VCaP (cell line): ENCODE measurements at regions not wholly inside any gene's neighbourhood (a gene's known extent, or its start where the extent isn't known, plus 50 kb on each side); places are given as distances from the start of the nearest gene placed in this dataset.

Experiments used
- H3K27ac ChIP-seq: fragments of 450-650 bp; 2 replicates; pipeline ENCODE4 v1.5.1; 2017
- TF ChIP-seq, protein P1 (sequence below): fragments of 450-650 bp; conservative IDR thresholded peaks from 2 replicates; pipeline ENCODE4 v1.5.1; 2017; ENCODE audit warnings: mild to moderate bottlenecking, moderate library complexity

DNA sequence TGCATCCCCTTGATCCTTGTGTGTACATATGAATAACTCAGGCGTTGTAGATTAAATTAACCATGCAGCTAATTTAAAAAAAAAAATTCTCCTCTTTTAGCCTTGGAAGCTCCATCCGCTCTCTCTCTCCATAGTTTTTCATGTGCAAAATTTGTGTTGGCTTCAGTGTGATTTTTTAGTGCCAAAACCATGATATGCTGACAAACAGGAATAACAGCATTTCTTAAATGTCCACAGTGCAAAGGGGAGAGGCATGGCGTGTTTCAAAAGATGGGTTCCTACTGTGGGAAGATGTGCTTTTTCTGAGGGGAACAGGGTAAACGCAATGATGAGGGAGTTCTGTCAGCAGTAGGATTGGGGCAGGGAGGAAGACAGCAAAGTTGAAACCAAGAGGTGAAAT is 247.0 kb downstream of the ICOS start:
- TF ChIP-seq, protein P1, sequence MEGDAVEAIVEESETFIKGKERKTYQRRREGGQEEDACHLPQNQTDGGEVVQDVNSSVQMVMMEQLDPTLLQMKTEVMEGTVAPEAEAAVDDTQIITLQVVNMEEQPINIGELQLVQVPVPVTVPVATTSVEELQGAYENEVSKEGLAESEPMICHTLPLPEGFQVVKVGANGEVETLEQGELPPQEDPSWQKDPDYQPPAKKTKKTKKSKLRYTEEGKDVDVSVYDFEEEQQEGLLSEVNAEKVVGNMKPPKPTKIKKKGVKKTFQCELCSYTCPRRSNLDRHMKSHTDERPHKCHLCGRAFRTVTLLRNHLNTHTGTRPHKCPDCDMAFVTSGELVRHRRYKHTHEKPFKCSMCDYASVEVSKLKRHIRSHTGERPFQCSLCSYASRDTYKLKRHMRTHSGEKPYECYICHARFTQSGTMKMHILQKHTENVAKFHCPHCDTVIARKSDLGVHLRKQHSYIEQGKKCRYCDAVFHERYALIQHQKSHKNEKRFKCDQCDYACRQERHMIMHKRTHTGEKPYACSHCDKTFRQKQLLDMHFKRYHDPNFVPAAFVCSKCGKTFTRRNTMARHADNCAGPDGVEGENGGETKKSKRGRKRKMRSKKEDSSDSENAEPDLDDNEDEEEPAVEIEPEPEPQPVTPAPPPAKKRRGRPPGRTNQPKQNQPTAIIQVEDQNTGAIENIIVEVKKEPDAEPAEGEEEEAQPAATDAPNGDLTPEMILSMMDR = no peak
- peak overlapping the region; percentile 28; the same call in 1 of the 2 replicates for H3K27ac ChIP-seq

GRCh38 chr2:204184226-204184625 is 247.7 kb downstream of the ICOS start:
- TF ChIP-seq, protein P1 = no peak
- peak overlapping the region; percentile 28; the same call in 1 of the 2 replicates for H3K27ac ChIP-seq

- TF ChIP-seq, protein P1 = no peak
- peak overlapping the region; percentile 23 for H3K27ac ChIP-seq
Observed at GRCh38 chr2:204187229-204188083, 250.9 kb downstream of the ICOS start.

DNA sequence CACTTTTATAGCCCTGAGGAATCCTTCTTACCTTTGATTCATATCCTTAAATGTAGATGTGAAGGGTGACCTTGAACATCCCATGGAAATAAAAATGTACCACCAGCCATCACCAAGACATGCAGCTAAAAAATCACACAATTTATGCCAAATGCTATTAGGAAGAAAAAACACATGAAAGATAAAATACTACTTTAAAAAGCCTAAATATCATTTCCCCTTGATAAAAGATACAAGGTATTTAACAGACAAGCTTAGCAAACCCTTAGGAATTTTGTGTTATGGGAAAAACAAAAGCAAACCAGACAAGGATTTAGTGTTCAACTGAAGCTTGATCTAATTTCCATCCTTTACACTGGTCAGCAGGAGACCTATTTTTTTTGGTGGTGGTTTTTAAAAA is 255.0 kb downstream of the ICOS start:
- TF ChIP-seq, protein P1 = no peak
- H3K27ac ChIP-seq = no peak overlapping the region

DNA sequence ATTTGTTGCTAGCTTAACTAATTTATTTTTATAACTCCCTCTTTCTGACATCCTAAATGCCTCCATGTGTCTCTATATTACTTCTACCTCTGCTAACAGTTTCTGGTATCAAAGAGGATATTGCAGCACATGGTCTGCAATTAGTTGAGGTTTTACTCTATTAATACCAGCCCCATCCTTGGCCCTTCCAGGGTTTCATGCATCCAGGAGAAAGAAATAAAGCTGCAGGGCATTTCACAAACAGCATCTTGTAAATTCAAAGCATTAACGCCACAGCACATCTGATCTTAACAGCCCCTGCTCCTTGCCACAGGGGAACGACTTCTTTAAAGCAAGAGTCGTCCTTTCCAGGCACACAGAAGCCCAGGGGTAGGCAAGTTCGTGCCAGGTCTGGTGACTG is 258.9 kb downstream of the ICOS start:
- TF ChIP-seq, protein P1 = no peak

GRCh38 chr2:204197336-204198005 is 260.9 kb downstream of the ICOS start:
- no peak overlapping the region for H3K27ac ChIP-seq
- TF ChIP-seq, protein P1 = no peak

More for the DNA sequence above, 258.9 kb downstream of the ICOS start:
- H3K27ac ChIP-seq = no peak overlapping the region

GRCh38 chr2:204199357-204199756 is 262.8 kb downstream of the ICOS start:
- H3K27ac ChIP-seq = no peak overlapping the region
- TF ChIP-seq, protein P1 = no peak
